A549 (cell line): ENCODE measurements at regions not wholly inside any gene's neighbourhood (a gene's known extent, or its start where the extent isn't known, plus 50 kb on each side); places are given as distances from the start of the nearest gene placed in this dataset.

Experiments used
- ATAC-seq, 2 experiments: fragments of 200-7000 bp in 1 of 2; fragments of >200 bp in 1 of 2; cut with Nextera tagmentation in 1 of 2; cut with Tn5 transposase in 1 of 2; 3 replicates each; pipeline versions ENCODE4 v1.8.0 to v1.9.1; 2018 to 2020; ENCODE audit warnings: mild to moderate bottlenecking in 1 of 2, moderate library complexity in 1 of 2
- CTCF ChIA-PET: fragments of 300-600 bp; sonication (Branson Sonifier 250); formaldehyde crosslinking; extraction: SDS; loops from one replicate; lab custom pipeline; 2021; ENCODE audit warnings: antibody characterized with exemption, inconsistent platforms; lab: Yijun Ruan, JAX
- POLR2A ChIA-PET: fragments of 350-600 bp; formaldehyde crosslinking; extraction: SDS; loops from one replicate; lab custom pipeline; 2021; ENCODE audit warnings: antibody characterized with exemption, inconsistent platforms; lab: Yijun Ruan, JAX
- DNase-seq, 2 experiments: peaks; one replicate each; pipeline versions ENCODE4 v3.0.0 to v3.0.0-alpha.2; 2011 to 2016; ENCODE audit warnings: low read depth in 1 of 2, low spot score in 1 of 2
- FAIRE-seq: peaks from 2 replicates; lab custom pipeline; 2011; peaks lifted over from hg19 to GRCh38; lab: Jason Lieb, UNC
- H3K27ac ChIP-seq, 2 experiments: fragments of >200 bp; sonication (Bioruptor Twin); formaldehyde crosslinking; 3 replicates each; pipeline ENCODE4 v1.5.1; 2016 to 2017
- H3K4me1 ChIP-seq: fragments of >200 bp; sonication (Bioruptor Twin); formaldehyde crosslinking; 3 replicates; pipeline ENCODE4 v1.6.1; 2016
- H3K4me2 ChIP-seq: fragments of >200 bp; sonication (Bioruptor Twin); formaldehyde crosslinking; 3 replicates; pipeline ENCODE4 v1.6.1; 2016
- H3K4me3 ChIP-seq: fragments of >200 bp; sonication (Bioruptor Twin); formaldehyde crosslinking; 3 replicates; pipeline ENCODE4 v1.5.1; 2016
- H3K9me3 ChIP-seq: fragments of >200 bp; sonication (Bioruptor Twin); formaldehyde crosslinking; 3 replicates; pipeline ENCODE4 v1.6.1; 2016
- BHLHE40 ChIP-seq: IDR thresholded peaks from 2 replicates; pipeline ENCODE4 v1.6.1; 2012; ENCODE audit warnings: low read depth, low read length, inconsistent platforms
- CBX2 ChIP-seq: fragments of 200-600 bp; sonication (generic); IDR thresholded peaks from 2 replicates; pipeline ENCODE4 v1.6.1; 2016; ENCODE audit warnings: low read depth, mild to moderate bottlenecking, borderline replicate concordance
- CBX8 ChIP-seq: fragments of 200-600 bp; sonication (generic); IDR thresholded peaks from 2 replicates; pipeline ENCODE4 v1.6.1; 2016
- ESRRA ChIP-seq: fragments of 150-350 bp; IDR thresholded peaks from 2 replicates; pipeline ENCODE4 v1.6.1; 2014; ENCODE audit warnings: mild to moderate bottlenecking, low read length, borderline replicate concordance
- FOSL2 ChIP-seq, 2 experiments: fragments of 450-650 bp in 1 of 2; fragments of >200 bp in 1 of 2; sonication (Bioruptor Twin) in 1 of 2; formaldehyde crosslinking; IDR thresholded peaks; 2 replicates each; pipeline versions ENCODE4 v1.5.0 to v1.6.1; 2016 to 2020; ENCODE audit warnings: mild to moderate bottlenecking in 1 of 2, moderate library complexity in 1 of 2
- FOXS1 ChIP-seq: fragments of 250-450 bp; sonication (Bioruptor Pico); IDR thresholded peaks from 2 replicates; pipeline ENCODE4 v1.5.0; 2020; ENCODE audit warnings: mild to moderate bottlenecking, moderate library complexity
- JUNB ChIP-seq: fragments of >200 bp; sonication (Bioruptor Twin); formaldehyde crosslinking; IDR thresholded peaks from 2 replicates; pipeline ENCODE4 v1.6.1; 2016
- KDM5A ChIP-seq: fragments of 200-600 bp; sonication (generic); IDR thresholded peaks from 2 replicates; pipeline ENCODE4 v1.6.1; 2016; ENCODE audit warnings: antibody characterized with exemption, mild to moderate bottlenecking
- MYC ChIP-seq: IDR thresholded peaks from 2 replicates; pipeline ENCODE4 v1.6.1; 2012; ENCODE audit warnings: mild to moderate bottlenecking, inconsistent platforms, low read length, improper control_type of control experiment, borderline replicate concordance
- RAD21 ChIP-seq, 2 experiments: fragments of >200 bp in 1 of 2; sonication (Bioruptor Twin) in 1 of 2; formaldehyde crosslinking in 1 of 2; IDR thresholded peaks in 1 of 2; conservative IDR thresholded peaks in 1 of 2; 2 replicates in 1 of 2; 3 replicates in 1 of 2; pipeline ENCODE4 v1.6.1; 2012 to 2018; ENCODE audit warnings: inconsistent platforms in 1 of 2
- RFX5 ChIP-seq: fragments of 450-650 bp; IDR thresholded peaks from 2 replicates; pipeline ENCODE4 v1.7.1; 2014; ENCODE audit warnings: antibody characterized with exemption, mild to moderate bottlenecking, moderate library complexity
- RNF2 ChIP-seq: fragments of 200-600 bp; sonication (generic); IDR thresholded peaks from 2 replicates; pipeline ENCODE4 v1.6.1; 2016; ENCODE audit warnings: low read depth, mild to moderate bottlenecking, antibody characterized with exemption, moderate library complexity, borderline replicate concordance
- SREBF2 ChIP-seq: fragments of 450-650 bp; IDR thresholded peaks from 2 replicates; pipeline ENCODE4 v1.6.1; 2014; ENCODE audit warnings: mild to moderate bottlenecking, moderate library complexity
- ZSCAN20 ChIP-seq: fragments of 250-450 bp; sonication (Bioruptor Pico); IDR thresholded peaks from 2 replicates; pipeline ENCODE4 v1.8.0; 2022; ENCODE audit warnings: mild to moderate bottlenecking, moderate library complexity
- WGBS: methylation state at CpG from one replicate; pipeline ENCODE4 v1.1.6; 2017; ENCODE audit errors: missing lambda C conversion rate; 5-methylcytosine and 5-hydroxymethylcytosine counted together
- TF ChIP-seq, protein P1 (sequence below): fragments of 200-600 bp; sonication (generic); IDR thresholded peaks from 2 replicates; pipeline ENCODE4 v1.6.1; 2016; ENCODE audit warnings: antibody characterized with exemption, mild to moderate bottlenecking, moderate library complexity
- TF ChIP-seq, protein P2 (sequence below): IDR thresholded peaks from 2 replicates; pipeline ENCODE4 v1.6.1; 2012; ENCODE audit warnings: low read depth, borderline replicate concordance
- TF ChIP-seq, protein P3 (sequence below): IDR thresholded peaks from 2 replicates; pipeline ENCODE4 v1.6.1; 2012

DNA sequence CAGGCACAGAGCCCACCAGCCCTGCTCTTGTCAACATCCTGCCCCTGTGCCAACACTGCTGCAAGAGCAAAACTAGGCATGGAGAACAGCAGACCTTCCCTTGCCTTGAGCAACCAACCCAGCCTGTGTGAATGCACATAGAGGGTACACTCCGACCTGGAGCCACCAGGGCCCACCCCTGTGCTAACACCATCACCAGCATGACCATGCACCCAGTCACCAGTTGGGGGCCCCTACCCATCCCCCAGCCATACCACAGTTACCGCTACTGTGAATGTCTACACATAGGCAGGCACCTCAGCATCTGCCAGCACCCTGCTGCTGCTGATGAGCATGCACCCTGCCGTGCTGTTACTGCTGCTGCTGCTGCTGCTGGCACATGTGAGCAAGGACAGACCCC is 301.9 kb upstream of the ST6GAL2 start:
- Histone ChIP-seq H3K4me2 (no peak overlapping the region), H3K27ac (no peak overlapping the region), H3K9me3 (no peaks in the 10 kb centered on the region; the same call in 2 of the 3 replicates), H3K4me3 (no peak overlapping the region), H3K4me1 (no peaks in the 10 kb centered on the region)
- ChIA-PET POLR2A (no interaction called here), CTCF (no interaction called here)
- WGBS = 48% methylated on average over 3 of the region's 3 CpGs
- ATAC-seq (no peak), DNase-seq (no peak), FAIRE-seq (no peak)
- TF ChIP-seq, protein P1, sequence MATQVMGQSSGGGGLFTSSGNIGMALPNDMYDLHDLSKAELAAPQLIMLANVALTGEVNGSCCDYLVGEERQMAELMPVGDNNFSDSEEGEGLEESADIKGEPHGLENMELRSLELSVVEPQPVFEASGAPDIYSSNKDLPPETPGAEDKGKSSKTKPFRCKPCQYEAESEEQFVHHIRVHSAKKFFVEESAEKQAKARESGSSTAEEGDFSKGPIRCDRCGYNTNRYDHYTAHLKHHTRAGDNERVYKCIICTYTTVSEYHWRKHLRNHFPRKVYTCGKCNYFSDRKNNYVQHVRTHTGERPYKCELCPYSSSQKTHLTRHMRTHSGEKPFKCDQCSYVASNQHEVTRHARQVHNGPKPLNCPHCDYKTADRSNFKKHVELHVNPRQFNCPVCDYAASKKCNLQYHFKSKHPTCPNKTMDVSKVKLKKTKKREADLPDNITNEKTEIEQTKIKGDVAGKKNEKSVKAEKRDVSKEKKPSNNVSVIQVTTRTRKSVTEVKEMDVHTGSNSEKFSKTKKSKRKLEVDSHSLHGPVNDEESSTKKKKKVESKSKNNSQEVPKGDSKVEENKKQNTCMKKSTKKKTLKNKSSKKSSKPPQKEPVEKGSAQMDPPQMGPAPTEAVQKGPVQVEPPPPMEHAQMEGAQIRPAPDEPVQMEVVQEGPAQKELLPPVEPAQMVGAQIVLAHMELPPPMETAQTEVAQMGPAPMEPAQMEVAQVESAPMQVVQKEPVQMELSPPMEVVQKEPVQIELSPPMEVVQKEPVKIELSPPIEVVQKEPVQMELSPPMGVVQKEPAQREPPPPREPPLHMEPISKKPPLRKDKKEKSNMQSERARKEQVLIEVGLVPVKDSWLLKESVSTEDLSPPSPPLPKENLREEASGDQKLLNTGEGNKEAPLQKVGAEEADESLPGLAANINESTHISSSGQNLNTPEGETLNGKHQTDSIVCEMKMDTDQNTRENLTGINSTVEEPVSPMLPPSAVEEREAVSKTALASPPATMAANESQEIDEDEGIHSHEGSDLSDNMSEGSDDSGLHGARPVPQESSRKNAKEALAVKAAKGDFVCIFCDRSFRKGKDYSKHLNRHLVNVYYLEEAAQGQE = no peak
- TF ChIP-seq FOSL2 (IDR thresholded peaks at IDR 0.05) (no peak), FOSL2 (CRISPR knock-in tag; IDR thresholded peaks at IDR 0.05) (no peak), BHLHE40 (no peak)

- ATAC-seq (no peak), DNase-seq (no peak), FAIRE-seq (no peak)
- POLR2A ChIA-PET = no interaction called here
- Histone ChIP-seq H3K4me1 (no peaks in the 10 kb centered on the region), H3K4me3 (no peak overlapping the region), H3K27ac (no peak overlapping the region), H3K9me3 (no peaks in the 10 kb centered on the region), H3K4me2 (no peak overlapping the region)
- TF ChIP-seq FOXS1 (CRISPR knock-in tag) = no peak
- no peak for TF ChIP-seq SREBF2
- TF ChIP-seq ESRRA = no peak
- no peak for TF ChIP-seq ZSCAN20 (CRISPR knock-in tag)
- 61% methylated on average over 3 of the region's 3 CpGs for WGBS
- CTCF ChIA-PET = no interaction called here
These were observed 309.7 kb upstream of the ST6GAL2 start for GRCh38 chr2:107195631-107196030.

DNA sequence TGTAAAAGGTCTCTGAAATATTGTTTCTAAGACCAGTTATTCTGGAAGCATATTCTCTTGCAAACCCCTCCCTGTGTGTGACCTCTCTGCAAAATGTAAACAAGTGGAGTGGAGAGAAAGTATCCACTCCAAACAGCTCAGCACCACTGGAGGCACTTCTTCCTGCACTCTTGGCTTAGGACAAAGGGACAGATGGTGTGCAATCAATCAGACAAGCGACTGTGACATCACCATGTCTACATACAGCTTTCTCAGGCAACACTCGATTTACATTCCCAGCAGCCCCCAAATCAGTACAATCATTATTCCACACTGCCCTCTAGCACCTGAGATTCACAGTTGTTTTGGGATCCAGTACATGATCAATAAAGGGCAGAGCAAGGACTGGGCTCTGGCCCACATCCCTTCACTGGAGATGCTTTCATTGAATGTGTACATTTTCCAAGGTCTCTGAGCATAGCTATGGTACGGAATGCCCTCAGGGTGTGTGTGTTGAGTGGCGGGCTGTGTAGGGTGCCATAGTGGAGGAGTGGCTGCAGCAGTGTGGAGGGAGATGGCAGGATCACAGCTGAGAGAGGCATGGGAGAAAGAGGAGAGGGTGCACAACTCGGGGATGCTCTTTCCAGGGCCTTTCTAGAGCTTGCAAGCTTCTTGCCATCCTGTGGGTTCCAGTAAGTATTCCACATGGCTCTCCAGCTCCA is 311.8 kb upstream of the ST6GAL2 start:
- 69% methylated on average over 5 of the region's 5 CpGs for WGBS
- POLR2A ChIA-PET = no interaction called here
- CTCF ChIA-PET = no interaction called here
- Histone ChIP-seq H3K9me3 (no peaks in the 10 kb centered on the region), H3K4me3 (no peak overlapping the region), H3K27ac (no peak overlapping the region), H3K4me1 (no peaks in the 10 kb centered on the region), H3K4me2 (no peak overlapping the region)
- peak in 1 of 2 experiments; percentile 19 for DNase-seq
- FAIRE-seq = no peak
- TF ChIP-seq RAD21 (conservative IDR thresholded peaks at IDR 0.05 in 1 of 2, IDR thresholded peaks at IDR 0.05 in 1 of 2) (peak in 1 of 2 experiments; percentile 29; a peak in 1 of 5 replicates), CBX2 (no peak)
- ATAC-seq = peak in 1 of 2 experiments; percentile 24; a peak in 2 of 6 replicates

DNA sequence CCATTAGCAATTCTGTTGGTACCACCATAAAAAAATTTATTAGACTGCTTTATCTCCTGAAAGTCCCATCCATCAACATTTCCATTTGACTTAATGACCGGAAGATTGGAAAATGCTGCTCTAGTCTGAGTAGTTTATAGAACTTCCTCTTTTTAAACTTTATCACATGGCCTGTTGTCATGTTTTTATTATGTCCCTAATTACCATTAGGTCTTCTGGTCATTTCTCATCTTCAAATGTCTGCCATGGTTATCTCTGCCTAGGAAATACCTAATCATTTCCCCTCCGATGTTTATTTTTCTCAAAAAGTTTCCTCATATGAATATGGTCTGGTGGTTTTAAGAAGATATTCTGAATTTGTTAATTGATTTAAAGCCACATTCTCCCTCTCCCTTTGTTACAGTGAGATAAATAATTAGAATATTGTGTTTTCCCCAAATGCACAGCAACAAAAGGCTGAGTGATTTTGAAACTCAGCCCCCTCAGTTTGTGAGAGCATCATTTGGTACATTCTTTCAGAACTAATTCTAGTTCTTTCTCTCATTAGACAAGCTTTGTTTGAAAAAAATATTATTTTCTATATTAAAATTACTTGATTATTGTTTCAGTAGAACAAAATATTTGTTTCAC is 317.1 kb upstream of the ST6GAL2 start:
- ChIA-PET POLR2A (no interaction called here), CTCF (no interaction called here)
- H3K27ac ChIP-seq = no peak overlapping the region
- H3K4me1 ChIP-seq = no peaks in the 10 kb centered on the region
- WGBS = 41% methylated on average over 2 of the region's 2 CpGs
- no peak for FAIRE-seq
- H3K9me3 ChIP-seq = no peaks in the 10 kb centered on the region
- H3K4me2 ChIP-seq = no peak overlapping the region
- ATAC-seq = no peak
- no peak overlapping the region for H3K4me3 ChIP-seq
- no peak for DNase-seq
- TF ChIP-seq CBX8 = no peak
- TF ChIP-seq RAD21 (conservative IDR thresholded peaks at IDR 0.05 in 1 of 2, IDR thresholded peaks at IDR 0.05 in 1 of 2) = no peak
- no peak for TF ChIP-seq RNF2
- TF ChIP-seq MYC = no peak
- TF ChIP-seq RFX5 = no peak
- TF ChIP-seq BHLHE40 = no peak
- TF ChIP-seq JUNB = no peak
- no peak for TF ChIP-seq ZSCAN20 (CRISPR knock-in tag)
- TF ChIP-seq, protein P2, sequence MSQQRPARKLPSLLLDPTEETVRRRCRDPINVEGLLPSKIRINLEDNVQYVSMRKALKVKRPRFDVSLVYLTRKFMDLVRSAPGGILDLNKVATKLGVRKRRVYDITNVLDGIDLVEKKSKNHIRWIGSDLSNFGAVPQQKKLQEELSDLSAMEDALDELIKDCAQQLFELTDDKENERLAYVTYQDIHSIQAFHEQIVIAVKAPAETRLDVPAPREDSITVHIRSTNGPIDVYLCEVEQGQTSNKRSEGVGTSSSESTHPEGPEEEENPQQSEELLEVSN = no peak
- TF ChIP-seq, protein P3, sequence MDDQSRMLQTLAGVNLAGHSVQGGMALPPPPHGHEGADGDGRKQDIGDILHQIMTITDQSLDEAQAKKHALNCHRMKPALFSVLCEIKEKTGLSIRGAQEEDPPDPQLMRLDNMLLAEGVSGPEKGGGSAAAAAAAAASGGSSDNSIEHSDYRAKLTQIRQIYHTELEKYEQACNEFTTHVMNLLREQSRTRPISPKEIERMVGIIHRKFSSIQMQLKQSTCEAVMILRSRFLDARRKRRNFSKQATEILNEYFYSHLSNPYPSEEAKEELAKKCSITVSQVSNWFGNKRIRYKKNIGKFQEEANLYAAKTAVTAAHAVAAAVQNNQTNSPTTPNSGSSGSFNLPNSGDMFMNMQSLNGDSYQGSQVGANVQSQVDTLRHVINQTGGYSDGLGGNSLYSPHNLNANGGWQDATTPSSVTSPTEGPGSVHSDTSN = no peak
- TF ChIP-seq KDM5A = no peak
